ENCODE measurements at regions not wholly inside any gene's neighbourhood (a gene's known extent, or its start where the extent isn't known, plus 50 kb on each side); places are given as distances from the start of the nearest gene placed in this dataset.

DNA sequence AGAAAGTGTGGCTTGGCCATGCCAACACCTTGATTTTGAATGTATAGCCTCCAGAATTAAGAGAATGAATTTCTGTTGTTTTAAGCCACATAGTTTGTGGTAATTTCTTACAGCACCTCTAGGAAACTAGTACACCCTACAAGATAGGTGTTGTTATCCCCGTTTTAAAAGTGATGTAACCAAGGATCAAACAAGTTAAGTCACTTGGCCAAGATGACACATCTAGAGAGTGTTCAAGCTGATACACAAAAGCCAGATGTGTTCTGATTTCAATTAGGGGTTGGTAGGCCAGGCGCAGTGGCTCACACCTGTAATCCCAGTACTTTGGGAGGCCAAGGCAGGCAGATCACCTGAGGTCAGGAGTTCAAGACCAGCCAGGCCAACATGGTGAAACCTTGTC, 396.5 kb upstream of the SOX9 start:
- H3K36me3 ChIP-seq (ENCODE audit: control insufficient read depth, insufficient read depth, low read length) = no peaks in the 10 kb centered on the region
- no peak overlapping the region for H3K4me3 ChIP-seq (replicated peaks; ENCODE audit: low read depth, low read length)
- TF ChIP-seq, protein P1, sequence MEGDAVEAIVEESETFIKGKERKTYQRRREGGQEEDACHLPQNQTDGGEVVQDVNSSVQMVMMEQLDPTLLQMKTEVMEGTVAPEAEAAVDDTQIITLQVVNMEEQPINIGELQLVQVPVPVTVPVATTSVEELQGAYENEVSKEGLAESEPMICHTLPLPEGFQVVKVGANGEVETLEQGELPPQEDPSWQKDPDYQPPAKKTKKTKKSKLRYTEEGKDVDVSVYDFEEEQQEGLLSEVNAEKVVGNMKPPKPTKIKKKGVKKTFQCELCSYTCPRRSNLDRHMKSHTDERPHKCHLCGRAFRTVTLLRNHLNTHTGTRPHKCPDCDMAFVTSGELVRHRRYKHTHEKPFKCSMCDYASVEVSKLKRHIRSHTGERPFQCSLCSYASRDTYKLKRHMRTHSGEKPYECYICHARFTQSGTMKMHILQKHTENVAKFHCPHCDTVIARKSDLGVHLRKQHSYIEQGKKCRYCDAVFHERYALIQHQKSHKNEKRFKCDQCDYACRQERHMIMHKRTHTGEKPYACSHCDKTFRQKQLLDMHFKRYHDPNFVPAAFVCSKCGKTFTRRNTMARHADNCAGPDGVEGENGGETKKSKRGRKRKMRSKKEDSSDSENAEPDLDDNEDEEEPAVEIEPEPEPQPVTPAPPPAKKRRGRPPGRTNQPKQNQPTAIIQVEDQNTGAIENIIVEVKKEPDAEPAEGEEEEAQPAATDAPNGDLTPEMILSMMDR (IDR thresholded peaks at IDR 0.05; ENCODE audit: insufficient read depth, low read length, poor library complexity, severe bottlenecking) = no peak
- no peaks in the 10 kb centered on the region for H3K27me3 ChIP-seq (replicated peaks; ENCODE audit: control insufficient read depth, insufficient read depth, low read length)
- no peak for DNase-seq (ENCODE audit: extremely low read depth, insufficient read length)

DNA sequence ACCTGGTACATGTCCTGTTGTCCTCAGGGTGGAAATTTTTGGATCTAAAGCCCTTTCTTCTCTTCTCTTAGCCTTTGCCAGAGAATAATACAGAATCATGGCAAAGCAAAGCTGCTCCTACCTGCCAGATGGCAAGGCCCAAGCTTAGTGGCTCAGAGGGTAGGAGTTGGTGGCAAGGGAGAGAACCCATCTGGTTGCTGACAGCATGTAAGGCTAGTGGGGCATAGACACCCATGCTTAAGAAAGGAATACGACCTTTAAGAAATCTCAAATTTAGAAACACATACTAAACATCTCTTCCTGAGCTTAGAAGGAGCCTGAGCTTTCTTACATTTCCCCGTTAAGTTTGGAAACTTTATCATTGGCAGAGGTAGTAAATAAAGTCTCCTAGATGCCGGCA, 395.0 kb upstream of the SOX9 start:
- H3K4me3 ChIP-seq (replicated peaks; ENCODE audit: low read depth, low read length) = no peak overlapping the region
- DNase-seq (ENCODE audit: extremely low read depth, insufficient read length) = no peak
- no peaks in the 10 kb centered on the region for H3K27me3 ChIP-seq (replicated peaks; ENCODE audit: control insufficient read depth, insufficient read depth, low read length)
- TF ChIP-seq, protein P1 (IDR thresholded peaks at IDR 0.05; ENCODE audit: insufficient read depth, low read length, poor library complexity, severe bottlenecking) = no peak
- no peaks in the 10 kb centered on the region for H3K36me3 ChIP-seq (ENCODE audit: control insufficient read depth, insufficient read depth, low read length)

DNA sequence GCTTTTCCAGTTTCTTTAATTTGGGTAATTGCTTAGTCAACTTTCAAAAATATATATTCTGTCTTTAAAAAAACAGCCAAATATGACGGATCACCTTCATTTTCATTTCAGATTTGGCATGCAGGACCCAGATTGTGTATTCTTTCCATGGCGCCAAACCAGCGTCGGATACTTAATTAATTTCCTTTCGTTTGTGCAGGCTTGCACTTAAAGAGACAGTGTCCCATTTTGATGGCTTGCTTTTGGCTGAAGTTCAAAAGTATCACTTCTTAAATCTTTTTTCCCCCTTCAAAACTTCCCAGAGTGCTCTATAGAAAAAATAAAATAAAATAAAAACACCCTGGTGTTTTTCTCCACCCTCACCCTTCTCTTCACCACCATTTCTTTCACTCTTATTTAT, 394.5 kb upstream of the SOX9 start:
- TF ChIP-seq, protein P1 (IDR thresholded peaks at IDR 0.05; ENCODE audit: insufficient read depth, low read length, poor library complexity, severe bottlenecking) = no peak
- H3K4me3 ChIP-seq (replicated peaks; ENCODE audit: low read depth, low read length) = no peak overlapping the region
- H3K36me3 ChIP-seq (ENCODE audit: control insufficient read depth, insufficient read depth, low read length) = no peaks in the 10 kb centered on the region
- H3K27me3 ChIP-seq (replicated peaks; ENCODE audit: control insufficient read depth, insufficient read depth, low read length) = no peaks in the 10 kb centered on the region
- DNase-seq (ENCODE audit: extremely low read depth, insufficient read length) = no peak

DNA sequence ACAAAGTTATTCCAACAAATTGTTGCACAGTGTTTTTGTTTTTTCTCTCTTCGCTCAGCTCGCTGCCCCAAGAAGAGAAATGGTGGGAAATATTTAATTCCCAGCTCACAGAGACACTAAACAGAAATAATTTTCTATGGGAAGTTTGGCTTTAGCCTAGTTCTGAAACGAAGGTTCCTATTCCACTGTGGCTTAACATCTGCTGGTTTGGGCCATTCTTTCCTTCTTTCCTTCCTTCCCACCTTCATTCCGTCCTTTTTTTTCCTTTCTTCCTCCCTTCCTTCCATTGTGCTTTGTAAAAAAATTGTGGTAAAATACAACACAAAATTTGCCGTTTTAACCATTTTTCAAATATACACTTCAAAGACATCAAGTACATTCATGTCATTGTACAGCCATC, 393.5 kb upstream of the SOX9 start:
- H3K27me3 ChIP-seq (replicated peaks; ENCODE audit: control insufficient read depth, insufficient read depth, low read length) = no peaks in the 10 kb centered on the region
- TF ChIP-seq, protein P1 (IDR thresholded peaks at IDR 0.05; ENCODE audit: insufficient read depth, low read length, poor library complexity, severe bottlenecking) = no peak
- DNase-seq (ENCODE audit: extremely low read depth, insufficient read length) = no peak
- no peak overlapping the region for H3K4me3 ChIP-seq (replicated peaks; ENCODE audit: low read depth, low read length)
- H3K36me3 ChIP-seq (ENCODE audit: control insufficient read depth, insufficient read depth, low read length) = no peaks in the 10 kb centered on the region

DNA sequence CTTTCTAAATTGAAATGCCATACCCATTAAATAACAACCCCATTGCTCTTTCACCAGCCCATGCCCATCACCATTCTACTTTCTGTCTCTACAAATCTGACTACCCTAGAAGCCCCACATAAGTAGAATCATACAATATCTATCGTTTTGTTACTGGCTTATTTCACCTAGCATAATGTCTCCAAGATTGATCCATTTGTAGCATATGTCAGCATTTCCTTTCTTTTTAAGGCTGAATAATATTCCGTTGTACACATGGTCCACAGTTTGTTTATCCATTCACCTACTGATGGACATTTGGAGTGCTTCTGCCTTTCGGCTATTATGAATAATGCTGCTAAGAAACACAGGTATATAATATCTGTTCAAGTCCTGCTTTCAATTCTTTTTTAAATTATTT, 393.1 kb upstream of the SOX9 start:
- Histone ChIP-seq H3K4me3 (replicated peaks; ENCODE audit: low read depth, low read length) (no peak overlapping the region), H3K36me3 (ENCODE audit: control insufficient read depth, insufficient read depth, low read length) (no peaks in the 10 kb centered on the region), H3K27me3 (replicated peaks; ENCODE audit: control insufficient read depth, insufficient read depth, low read length) (no peaks in the 10 kb centered on the region)
- no peak for DNase-seq (ENCODE audit: extremely low read depth, insufficient read length)
- TF ChIP-seq, protein P1 (IDR thresholded peaks at IDR 0.05; ENCODE audit: insufficient read depth, low read length, poor library complexity, severe bottlenecking) = no peak

DNA sequence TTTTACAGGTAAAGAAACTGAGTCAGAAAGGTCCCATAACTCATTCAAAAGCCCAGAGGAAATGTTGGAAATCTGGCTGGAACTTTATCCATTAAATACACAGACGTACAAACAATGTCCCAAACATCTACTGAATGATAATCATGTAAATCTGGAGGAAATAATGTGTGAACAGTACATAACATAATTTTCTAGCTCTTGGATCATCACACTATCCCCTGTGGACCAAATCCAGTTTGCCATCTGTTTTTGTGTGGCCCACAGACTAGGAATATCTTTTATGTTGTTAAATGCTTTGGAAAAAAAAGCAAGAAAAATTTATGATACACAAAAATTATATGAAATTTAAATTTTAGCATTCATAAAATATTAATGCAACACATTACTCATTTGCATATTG, 389.9 kb upstream of the SOX9 start:
- H3K4me3 ChIP-seq (replicated peaks; ENCODE audit: low read depth, low read length) = no peak overlapping the region
- TF ChIP-seq, protein P1 (IDR thresholded peaks at IDR 0.05; ENCODE audit: insufficient read depth, low read length, poor library complexity, severe bottlenecking) = no peak
- DNase-seq (ENCODE audit: extremely low read depth, insufficient read length) = no peak
- no peaks in the 10 kb centered on the region for H3K27me3 ChIP-seq (replicated peaks; ENCODE audit: control insufficient read depth, insufficient read depth, low read length)
- no peaks in the 10 kb centered on the region for H3K36me3 ChIP-seq (ENCODE audit: control insufficient read depth, insufficient read depth, low read length)

All from GM06990 (cell line).